GM18867 (cell line): ENCODE measurements at regions not wholly inside any gene's neighbourhood (a gene's known extent, or its start where the extent isn't known, plus 50 kb on each side); places are given as distances from the start of the nearest gene placed in this dataset.
A peak's percentile ranks its signal among the peaks of the same experiment; 100 is the strongest.
"Not testable (repeated sequence)": the region's sequence is repeated elsewhere in the genome, so short reads cannot be mapped to it uniquely, and the experiment has no call there.

Experiments used
- ATAC-seq: cut with Tn5 transposase; IDR thresholded peaks from one replicate; pipeline ENCODE4 v1.9.1; 2021; ENCODE audit warnings: mild to moderate bottlenecking, moderate library complexity; ENCODE audit not compliant: unreplicated experiment

- ATAC-seq, result no peak
These were observed 73.4 kb downstream of the FGD2 start for GRCh38 chr6:37078814-37079213.

- no peak for ATAC-seq
These were observed 75.7 kb downstream of the FGD2 start for GRCh38 chr6:37081042-37081607.

GRCh38 chr6:37082390-37083130 lies 77.1 kb downstream of the FGD2 start:
- ATAC-seq, result no peak

GRCh38 chr6:37083243-37084138 lies 78.0 kb downstream of the FGD2 start:
- no peak for ATAC-seq

DNA sequence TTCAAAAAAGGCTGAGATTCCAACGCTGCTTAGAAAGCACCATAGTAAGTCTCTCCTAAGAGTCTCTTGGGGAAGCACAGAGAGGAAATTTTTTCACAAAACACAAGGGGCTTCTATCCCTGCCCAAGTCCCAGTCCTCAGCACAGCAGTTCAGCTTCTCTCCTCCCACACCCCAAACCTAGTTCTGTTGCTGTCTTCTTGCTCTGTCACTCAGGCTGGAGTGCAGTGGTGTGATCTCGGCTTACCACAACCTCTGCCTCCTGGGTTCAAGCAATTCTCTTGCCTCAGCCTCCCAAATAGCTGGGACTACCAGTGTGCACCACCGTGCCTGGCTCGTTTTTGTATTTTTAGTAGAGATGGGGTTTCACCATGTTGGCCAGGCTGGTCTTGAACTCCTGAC lies 79.2 kb downstream of the FGD2 start:
- not testable (repeated sequence) for ATAC-seq

- no peak for ATAC-seq
These were observed 79.7 kb downstream of the FGD2 start for GRCh38 chr6:37085198-37085597.

DNA sequence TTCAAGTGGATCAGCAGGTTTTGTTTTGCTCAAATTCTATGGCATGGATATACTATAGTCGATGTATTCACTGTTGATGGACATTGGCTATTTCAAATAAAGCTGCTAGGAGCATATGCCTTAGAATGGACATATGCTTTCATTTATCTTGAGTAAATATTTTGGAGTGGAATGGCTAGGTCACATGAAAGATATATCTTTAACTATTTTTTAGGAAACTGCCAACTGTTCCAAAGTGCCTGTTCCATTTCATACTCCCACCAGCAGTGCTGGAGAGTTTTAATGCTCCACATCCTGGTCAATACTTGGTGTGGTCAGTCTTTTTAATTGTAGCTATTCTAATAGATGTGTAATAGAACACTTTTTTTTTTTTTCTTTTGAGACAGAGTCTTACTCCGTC lies 81.1 kb upstream of the PIM1 start:
- no peak for ATAC-seq

DNA sequence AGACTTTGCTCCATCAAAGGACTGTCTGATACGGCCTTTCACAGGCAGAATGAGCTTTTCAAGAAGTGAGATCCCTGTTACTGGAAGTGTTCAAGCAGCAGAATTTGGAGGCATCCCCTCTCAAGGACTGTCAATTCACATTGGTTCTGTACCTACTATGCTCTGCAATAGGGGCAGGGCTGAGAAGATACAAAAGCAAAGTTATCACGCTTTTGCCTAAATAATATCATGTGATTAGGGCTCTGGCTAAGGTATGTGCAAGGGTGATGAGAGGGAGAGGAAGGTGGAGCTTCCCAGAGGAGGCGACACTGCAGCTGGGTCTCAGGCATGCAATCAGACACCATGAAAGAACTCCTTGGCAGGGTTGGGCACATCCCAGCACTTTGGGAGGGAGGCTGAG lies 80.2 kb upstream of the PIM1 start:
- ATAC-seq, result no peak

DNA sequence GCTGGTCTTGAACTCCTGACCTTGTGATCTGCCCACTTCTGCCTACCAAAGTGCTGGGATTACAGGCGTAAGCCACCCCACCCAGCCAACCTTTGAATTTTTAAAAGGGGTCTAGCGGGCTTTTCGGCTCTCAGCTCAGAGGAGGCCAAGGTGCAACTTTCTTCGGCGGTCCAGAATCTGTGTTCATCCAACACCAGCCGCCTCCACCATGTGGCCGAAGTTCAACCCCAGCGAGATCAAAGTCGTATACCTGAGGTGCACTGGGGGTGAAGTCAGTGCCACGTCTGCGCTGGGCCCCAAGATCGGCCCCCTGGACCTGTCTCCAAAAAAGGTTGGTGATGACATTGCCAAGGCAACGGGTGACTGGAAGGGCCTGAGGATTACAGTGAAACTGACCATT lies 78.8 kb upstream of the PIM1 start:
- ATAC-seq, result not testable (repeated sequence)

GRCh38 chr6:37091586-37091985 lies 78.4 kb upstream of the PIM1 start:
- ATAC-seq, result not testable (repeated sequence)

DNA sequence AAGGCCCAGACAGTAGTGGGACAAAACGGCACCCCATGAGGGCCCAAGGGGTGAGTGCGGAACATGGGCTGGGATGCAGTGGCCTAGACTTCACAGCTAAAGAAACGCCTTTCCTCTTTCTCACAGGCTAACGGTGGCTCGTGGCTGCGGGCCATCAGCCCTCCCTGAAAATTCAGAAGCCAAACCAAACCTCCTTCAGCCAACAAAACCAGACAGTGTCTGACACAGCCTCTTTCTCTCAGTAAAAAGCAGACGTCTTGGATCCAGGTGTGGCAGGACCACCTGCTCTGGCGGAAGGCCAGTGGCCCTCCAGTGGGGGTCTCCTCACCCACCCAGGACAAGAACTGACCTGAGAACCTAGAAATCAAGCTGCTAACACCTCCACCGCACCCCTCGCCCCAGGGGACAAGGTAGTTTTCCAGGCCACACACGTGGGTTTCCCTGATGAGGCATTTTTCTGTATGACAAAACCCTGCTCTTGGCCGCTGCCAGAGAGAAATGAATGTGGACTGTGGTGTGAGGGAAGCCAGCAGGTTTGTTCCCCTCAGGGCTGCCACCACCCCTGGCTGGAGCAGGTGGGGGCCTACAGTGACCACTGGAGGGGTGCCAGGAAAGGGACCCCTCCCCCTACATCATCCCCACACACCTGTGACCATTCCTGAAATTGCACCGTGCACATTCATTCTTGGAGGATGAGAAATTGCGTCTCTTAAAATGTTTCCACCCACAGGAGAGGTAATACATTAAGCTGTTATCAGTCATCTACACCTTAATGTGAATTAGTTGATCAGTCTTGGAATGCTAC lies 76.8 kb upstream of the PIM1 start:
- ATAC-seq, result no peak

DNA sequence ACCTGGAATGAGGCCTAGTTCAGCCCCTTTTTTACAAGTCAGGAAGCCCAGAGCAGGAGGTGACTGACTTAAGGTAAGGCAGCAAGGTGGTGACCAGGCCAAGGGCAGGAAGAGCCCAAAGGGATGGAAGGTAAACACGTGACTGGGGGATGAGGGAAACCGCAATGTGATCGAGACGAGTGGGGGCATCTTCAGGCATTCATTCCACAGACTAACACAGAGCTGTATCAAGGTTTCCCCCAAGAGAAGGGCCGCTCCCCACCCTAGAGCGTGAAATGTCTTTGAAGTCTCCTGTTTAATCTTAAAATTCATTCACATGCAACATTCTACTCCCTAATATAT lies 76.3 kb upstream of the PIM1 start:
- ATAC-seq, result no peak

DNA sequence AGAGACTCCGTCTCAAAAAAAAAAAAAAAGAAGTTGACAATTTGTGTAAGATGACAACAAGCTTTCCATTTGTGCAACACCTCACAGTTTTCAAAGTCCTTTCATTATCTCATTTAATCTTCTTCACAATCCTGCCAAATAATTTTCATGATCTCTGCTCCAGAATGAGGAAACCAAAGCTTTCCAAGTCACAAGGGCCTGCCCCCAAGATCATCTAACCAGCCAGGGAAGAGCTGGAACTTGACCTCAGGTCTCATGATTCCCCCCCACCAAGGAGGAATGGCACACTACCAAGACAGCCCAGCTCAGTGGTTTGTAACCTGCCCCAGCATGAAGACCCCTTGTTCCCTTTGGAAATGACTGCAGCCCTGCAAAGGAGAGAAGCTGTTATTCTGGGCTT lies 74.0 kb upstream of the PIM1 start:
- no peak for ATAC-seq

- no peak for ATAC-seq
These were observed 72.6 kb upstream of the PIM1 start for GRCh38 chr6:37097335-37097734.

GRCh38 chr6:37099442-37099841 lies 70.5 kb upstream of the PIM1 start:
- no peak for ATAC-seq

GRCh38 chr6:37100745-37101144 lies 69.2 kb upstream of the PIM1 start:
- no peak for ATAC-seq

- ATAC-seq, result no peak
These were observed 68.0 kb upstream of the PIM1 start for GRCh38 chr6:37101991-37102298.

DNA sequence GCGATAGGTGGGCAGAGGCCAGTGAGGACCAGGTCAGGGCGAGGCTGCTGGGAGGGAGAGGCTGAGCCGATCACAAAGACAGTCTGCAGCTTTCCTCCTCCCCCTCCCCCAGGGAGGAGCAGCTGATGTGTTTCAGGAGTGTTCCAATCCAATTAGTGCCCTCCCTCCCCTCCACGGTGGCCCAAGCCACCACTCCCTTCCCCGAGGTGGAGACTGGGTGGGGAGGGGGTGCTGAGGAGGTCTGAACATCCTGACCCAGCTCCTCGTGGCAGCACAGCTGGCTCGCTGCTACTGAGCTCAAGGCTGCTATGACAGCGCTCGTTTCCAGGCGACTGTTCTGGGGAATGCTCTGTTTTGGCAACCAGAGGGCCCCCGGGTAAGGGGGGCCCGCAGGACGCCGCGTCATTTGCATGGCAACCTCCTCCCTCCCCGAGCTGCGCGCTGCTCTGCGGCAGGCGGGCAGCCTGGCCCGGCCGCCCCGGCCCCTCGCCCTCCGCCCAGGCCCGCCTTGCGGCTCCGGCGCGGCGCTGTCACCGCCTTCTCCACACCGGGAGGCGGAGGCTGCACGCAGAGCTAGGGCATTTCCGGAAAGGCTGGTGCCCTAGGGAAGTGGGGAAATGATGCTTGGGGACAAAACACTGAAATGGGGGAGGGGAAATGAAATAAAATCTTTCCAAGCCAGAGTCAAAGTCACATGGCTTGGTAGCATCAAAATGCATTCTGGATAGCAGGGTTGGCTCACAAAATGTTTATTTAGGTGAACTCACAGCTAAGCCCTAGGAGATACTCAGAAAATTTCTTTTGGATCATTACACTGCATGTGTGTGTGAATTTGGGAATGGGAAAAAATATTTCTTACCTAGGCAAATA lies 67.4 kb upstream of the PIM1 start:
- peak; percentile 76 for ATAC-seq

DNA sequence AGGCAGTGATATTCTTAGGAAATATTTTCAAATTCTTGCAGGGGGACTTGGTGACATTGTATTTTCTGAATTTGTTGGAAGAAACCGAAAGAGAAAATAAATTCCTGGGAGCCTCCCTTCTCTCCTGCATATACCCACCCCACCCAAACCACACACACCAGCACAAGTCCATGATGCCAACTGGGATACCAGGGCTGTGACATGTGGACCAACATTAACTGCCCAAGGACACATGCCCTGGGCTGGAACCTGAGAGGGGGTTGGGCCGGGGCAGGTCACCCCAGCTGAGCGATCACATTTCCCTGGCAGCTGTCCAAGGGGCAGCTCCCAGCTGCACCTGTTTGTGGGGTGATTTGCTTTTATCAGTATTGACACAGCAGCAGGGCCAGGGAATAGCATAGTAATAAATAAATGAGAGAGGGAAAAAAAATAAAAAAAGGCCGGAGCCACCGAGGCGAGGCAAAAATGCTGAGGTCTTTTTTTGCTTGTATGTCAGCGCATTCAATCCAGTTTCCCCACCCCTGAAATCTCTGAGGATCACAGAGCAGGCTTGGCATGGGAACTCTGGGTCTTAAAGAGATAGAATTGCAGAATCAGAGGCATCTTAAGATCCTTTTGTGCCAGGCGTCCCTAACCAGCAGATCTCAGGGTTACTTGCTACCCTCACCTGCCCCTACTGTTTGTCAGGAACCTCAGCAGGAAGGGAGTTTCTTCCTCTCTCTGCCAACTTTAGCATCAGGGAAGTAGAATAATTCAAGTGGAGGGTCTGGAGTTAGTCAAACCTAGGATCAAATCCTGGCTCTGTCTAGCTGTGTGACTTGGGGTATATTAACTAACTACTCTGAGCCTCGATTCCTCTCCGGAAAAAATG lies 66.5 kb upstream of the PIM1 start:
- ATAC-seq, result peak; percentile 35

- ATAC-seq, result no peak
These were observed 65.2 kb upstream of the PIM1 start for GRCh38 chr6:37104824-37105147.
